ENCODE measurements at regions not wholly inside any gene's neighbourhood (a gene's known extent, or its start where the extent isn't known, plus 50 kb on each side); places are given as distances from the start of the nearest gene placed in this dataset.

DNA sequence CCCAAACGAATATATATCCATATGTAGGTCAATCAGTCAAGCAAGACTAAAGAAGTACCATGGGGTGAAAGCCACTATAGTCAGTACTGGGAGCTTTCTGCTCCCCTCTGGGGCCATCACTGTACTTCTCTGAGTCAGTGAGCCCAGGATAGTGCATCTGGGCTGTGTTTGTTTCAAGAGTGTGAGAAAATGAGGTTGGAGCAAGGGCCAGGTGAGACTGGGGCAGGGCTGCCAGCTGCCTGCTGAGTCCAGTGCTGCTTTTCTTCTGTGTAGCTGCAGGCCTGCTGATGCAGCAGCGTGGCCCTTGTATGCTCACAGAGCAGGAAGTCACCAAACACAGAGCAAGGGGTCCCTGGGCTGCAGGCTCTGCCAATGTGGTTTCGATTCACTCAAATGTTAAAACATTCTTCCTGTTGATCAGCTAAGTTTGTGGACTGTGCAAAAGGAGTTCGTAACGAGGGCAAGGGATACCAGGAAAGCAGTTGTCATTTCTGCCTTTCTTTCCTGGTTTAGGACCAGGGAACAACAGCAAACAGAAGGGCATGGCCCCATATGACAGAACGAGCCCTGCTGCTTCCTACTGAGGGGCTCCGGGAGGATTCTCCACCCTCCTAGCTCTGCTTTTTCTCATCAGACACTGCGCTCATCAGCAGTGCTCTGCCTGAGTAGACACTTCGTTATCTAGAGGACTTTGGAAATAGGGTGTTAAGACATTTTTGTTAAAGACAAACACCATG is 65.4 kb upstream of the TNS3 start:
- no peak overlapping the region for H3K4me3 ChIP-seq (ENCODE audit: control insufficient read depth, low read depth, low read length)
- TF ChIP-seq, protein P1, sequence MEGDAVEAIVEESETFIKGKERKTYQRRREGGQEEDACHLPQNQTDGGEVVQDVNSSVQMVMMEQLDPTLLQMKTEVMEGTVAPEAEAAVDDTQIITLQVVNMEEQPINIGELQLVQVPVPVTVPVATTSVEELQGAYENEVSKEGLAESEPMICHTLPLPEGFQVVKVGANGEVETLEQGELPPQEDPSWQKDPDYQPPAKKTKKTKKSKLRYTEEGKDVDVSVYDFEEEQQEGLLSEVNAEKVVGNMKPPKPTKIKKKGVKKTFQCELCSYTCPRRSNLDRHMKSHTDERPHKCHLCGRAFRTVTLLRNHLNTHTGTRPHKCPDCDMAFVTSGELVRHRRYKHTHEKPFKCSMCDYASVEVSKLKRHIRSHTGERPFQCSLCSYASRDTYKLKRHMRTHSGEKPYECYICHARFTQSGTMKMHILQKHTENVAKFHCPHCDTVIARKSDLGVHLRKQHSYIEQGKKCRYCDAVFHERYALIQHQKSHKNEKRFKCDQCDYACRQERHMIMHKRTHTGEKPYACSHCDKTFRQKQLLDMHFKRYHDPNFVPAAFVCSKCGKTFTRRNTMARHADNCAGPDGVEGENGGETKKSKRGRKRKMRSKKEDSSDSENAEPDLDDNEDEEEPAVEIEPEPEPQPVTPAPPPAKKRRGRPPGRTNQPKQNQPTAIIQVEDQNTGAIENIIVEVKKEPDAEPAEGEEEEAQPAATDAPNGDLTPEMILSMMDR (conservative IDR thresholded peaks at IDR 0.05; ENCODE audit: control insufficient read depth, insufficient read depth, low read depth, low read length) = no peak
- DNase-seq (ENCODE audit: low read depth) = no peak

DNA sequence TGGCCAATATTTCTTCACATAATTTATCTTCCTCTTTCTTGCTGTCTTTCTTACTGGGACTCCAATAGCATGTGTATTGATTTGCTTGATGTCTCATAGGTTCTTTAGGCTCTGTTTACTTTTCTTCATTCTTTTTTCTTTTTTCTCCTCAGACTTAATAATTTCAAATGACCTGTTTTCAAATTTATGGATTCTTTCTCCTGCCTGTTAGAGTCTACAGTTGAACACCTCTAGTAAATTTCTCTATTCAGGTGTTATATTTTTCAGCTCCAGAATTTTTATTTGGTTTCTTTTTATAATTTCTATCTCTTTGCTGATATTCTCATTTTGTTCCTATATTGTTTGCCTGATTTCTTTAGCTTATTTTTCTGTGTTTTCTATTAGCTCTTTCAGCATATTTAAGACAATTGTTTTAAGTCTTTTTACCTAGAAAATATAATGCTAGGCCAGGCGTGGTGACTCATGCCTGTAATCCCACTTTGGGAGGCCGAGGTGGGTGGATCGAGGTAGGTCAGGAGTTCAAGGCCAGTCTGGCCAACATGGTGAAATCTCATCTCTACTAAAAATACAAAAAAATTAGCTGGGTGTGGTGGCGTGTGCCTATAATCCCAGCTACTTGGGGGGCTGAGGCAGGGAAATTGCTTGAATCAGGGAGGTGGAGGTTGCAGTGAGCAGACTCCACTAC is 61.9 kb upstream of the TNS3 start:
- no peak overlapping the region for H3K4me3 ChIP-seq (ENCODE audit: control insufficient read depth, low read depth, low read length)
- TF ChIP-seq, protein P1 (conservative IDR thresholded peaks at IDR 0.05; ENCODE audit: control insufficient read depth, insufficient read depth, low read depth, low read length) = no peak
- no peak for DNase-seq (ENCODE audit: low read depth)

DNA sequence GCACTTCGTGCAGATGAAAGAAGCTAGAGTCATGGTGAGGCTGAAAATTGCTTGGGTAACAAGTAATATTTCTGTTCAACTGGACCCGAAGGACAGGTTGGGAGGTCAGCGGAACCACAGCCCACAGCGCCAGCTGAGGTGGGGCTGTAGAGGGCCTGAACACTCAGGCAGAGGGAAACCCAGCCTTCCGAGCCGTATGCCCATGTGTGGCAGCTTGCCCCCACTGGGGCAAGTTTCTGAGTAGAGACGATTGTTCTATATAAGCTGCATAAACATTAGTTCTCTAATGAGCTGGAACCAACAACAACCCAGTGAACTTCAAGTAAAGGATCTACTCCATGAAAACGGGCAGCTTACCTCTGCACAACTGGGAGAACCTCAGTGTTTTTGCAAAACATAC is 58.4 kb upstream of the TNS3 start:
- DNase-seq (ENCODE audit: low read depth) = no peak
- TF ChIP-seq, protein P1 (conservative IDR thresholded peaks at IDR 0.05; ENCODE audit: control insufficient read depth, insufficient read depth, low read depth, low read length) = no peak
- no peak overlapping the region for H3K4me3 ChIP-seq (ENCODE audit: control insufficient read depth, low read depth, low read length)

DNA sequence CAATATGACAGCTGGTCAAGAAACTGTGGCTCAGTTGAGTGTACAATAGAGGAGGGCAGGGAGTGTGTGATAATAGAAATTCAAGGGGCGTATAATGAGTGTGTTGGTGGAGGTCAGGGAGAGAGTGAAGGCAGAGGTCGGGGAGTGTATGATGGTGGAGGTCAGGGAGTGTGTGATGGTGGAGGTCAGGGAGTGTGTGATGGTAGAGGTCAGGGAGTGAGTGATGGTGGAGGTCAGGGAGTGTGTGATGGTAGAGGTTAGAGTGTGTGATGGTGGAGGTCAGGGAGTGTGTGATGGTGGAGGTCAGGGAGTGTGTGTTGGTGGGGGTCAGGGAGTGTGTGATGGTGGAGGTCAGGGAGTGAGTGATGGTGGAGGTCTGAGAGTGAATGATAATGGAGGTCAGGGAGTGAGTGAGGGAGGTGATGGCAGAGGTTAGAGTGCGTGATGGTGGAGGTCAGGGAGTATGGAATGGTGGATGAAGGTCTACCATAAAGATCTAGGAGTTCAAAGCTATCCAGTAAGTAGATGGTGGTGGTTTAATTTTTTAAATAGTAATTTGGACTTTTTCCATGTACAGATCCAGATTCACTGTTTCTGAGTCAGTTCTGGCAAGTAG is 57.7 kb upstream of the TNS3 start:
- DNase-seq (ENCODE audit: low read depth) = no peak
- H3K4me3 ChIP-seq (ENCODE audit: control insufficient read depth, low read depth, low read length) = no peak overlapping the region
- TF ChIP-seq, protein P1 (conservative IDR thresholded peaks at IDR 0.05; ENCODE audit: control insufficient read depth, insufficient read depth, low read depth, low read length) = no peak

DNA sequence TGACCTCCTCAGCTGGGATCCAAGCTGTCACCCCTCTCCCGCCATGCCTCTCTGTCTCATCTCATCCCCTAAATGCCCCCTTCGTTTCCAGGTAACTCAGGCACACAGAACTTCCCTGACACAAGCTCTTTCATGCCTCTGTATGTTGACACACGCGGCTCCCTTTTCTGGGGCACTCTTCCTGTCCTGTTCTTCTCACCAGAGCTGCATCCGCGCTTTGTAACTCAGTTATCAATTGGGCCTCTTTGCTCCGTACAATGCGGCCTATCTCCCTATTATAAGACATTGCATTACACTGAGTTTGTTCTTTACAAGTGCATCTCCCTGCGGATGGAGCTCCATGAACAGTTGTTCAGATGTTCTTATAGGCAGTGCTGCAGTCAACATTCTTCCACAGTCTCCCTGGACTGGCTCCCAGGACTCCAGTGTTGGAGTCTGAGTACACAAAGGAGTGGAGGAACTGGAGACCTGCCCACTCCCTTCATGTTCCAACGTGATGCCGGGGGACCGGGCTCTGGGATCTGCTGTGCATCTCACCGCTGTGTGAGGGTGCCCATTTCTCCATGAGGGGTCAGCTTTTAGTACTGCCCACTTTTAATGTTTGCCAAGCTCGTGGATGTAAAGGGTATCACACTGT is 56.9 kb upstream of the TNS3 start:
- no peak for DNase-seq (ENCODE audit: low read depth)
- TF ChIP-seq, protein P1 (conservative IDR thresholded peaks at IDR 0.05; ENCODE audit: control insufficient read depth, insufficient read depth, low read depth, low read length) = no peak
- no peak overlapping the region for H3K4me3 ChIP-seq (ENCODE audit: control insufficient read depth, low read depth, low read length)

DNA sequence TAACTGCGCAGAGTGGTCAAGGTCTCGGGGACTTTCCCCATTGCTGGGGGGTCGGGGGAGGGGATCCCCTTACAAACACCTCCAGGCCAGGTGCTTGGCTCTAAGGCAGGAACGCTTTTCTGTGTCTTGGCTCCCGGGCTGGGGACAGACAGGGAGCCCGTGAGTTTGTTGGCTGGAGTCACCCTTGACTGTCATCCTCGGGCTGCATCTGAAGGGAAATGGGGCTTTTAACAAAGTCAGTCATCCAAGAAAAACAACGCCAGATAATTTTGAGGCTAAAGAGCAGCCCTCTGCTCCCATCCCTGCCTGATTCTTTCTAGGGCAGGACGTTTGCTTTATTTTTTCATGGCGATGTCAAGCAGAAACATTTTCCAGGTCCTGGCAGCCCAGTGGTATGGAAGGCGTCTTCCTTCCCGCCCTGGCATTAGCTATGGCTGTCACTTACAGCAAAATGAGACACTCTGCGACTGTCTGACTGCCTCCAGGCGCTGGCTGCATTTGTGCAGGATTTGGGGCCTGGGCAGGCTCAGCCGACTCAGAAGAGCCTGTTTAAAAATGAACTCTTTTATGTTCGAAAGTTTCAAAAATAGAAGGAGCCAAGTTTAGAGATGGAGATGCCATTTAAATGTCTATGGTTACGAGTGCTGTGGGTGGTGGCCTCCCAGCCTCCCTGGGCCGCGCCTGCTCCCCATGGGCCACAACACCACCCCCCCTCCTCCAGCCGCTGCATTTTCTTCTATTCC is 54.7 kb upstream of the TNS3 start:
- no peak for DNase-seq (ENCODE audit: low read depth)
- TF ChIP-seq, protein P1 (conservative IDR thresholded peaks at IDR 0.05; ENCODE audit: control insufficient read depth, insufficient read depth, low read depth, low read length) = no peak
- no peak overlapping the region for H3K4me3 ChIP-seq (ENCODE audit: control insufficient read depth, low read depth, low read length)
